NT2/D1 (cell line): ENCODE measurements at regions not wholly inside any gene's neighbourhood (a gene's known extent, or its start where the extent isn't known, plus 50 kb on each side); places are given as distances from the start of the nearest gene placed in this dataset.

Experiments used
- DNase-seq: peaks from one replicate; pipeline ENCODE4 v3.0.0-alpha.2; 2011; ENCODE audit warnings: low read depth, low spot score
- H3K27me3 ChIP-seq: 2 replicates; pipeline ENCODE4 v1.6.0; 2011; ENCODE audit warnings: mild to moderate bottlenecking; ENCODE audit not compliant: insufficient read length, insufficient read depth
- H3K36me3 ChIP-seq: 2 replicates; pipeline ENCODE4 v1.6.1; 2011; ENCODE audit warnings: mild to moderate bottlenecking, low read length, mixed read lengths; ENCODE audit not compliant: insufficient read depth, insufficient read length
- H3K4me1 ChIP-seq: 2 replicates; pipeline ENCODE4 v1.5.1; 2011; ENCODE audit not compliant: insufficient read depth, insufficient read length
- H3K4me3 ChIP-seq: 2 replicates; pipeline ENCODE4 v1.5.1; 2011; ENCODE audit warnings: low read depth; ENCODE audit not compliant: insufficient read length
- H3K9ac ChIP-seq: 2 replicates; pipeline ENCODE4 v1.6.0; 2011; ENCODE audit warnings: low read depth; ENCODE audit not compliant: insufficient read length
- H3K9me3 ChIP-seq: 2 replicates; pipeline ENCODE4 v1.5.1; 2011; ENCODE audit warnings: mild to moderate bottlenecking, low read length; ENCODE audit not compliant: insufficient read depth
- SUZ12 ChIP-seq: IDR thresholded peaks from 2 replicates; pipeline ENCODE4 v1.6.1; 2011; ENCODE audit not compliant: insufficient read length, insufficient read depth; ENCODE audit errors: extremely low read depth
- YY1 ChIP-seq: IDR thresholded peaks from 2 replicates; pipeline ENCODE4 v1.6.1; 2011; ENCODE audit not compliant: insufficient read length, insufficient read depth
- ZNF274 ChIP-seq: IDR thresholded peaks from 2 replicates; pipeline ENCODE4 v1.6.1; 2011; ENCODE audit warnings: mild to moderate bottlenecking, low read depth, low read length

DNA sequence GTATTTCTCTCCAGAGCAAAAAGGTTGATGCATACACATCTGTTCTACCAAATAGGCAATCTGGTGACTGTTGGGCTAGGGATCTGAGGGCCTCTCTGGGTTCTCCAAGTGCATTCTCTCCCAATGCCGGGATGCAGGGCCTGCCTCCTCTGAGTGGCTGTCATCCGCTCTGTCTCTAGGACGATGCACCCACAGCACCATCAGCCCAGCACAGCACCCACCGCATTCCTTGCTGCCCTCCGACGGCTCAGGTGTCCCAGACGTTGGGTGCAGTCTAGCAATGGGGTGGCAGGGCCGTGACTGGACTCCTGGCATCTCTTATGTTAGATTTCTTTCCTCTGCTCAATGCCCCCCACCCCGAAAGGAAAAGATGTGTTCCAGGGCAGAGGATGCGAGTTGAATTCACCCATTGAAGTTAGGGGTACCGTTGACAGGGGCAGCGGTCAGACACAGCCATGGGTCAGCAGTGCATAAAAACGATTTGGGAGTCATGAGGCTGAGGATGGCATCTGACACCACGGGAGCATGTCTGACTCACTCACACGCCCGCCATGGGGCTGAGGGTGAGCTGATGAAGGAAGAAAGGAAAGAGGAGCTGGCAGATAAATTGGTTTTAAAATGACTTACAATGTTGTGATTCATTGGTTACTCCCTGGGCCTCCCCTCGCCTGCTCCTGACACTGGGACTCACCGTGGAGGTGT lies 93.2 kb upstream of the C14orf180 start:
- Histone ChIP-seq H3K36me3 (no peaks in the 10 kb centered on the region), H3K9me3 (peaks cover 8% of the 10 kb centered on the region; the same call in 1 of the 2 replicates), H3K9ac (no peak overlapping the region), H3K27me3 (no peaks in the 10 kb centered on the region), H3K4me3 (no peak overlapping the region), H3K4me1 (no peaks in the 10 kb centered on the region)
- TF ChIP-seq ZNF274 (no peak), YY1 (no peak), SUZ12 (no peak)
- DNase-seq: no peak

DNA sequence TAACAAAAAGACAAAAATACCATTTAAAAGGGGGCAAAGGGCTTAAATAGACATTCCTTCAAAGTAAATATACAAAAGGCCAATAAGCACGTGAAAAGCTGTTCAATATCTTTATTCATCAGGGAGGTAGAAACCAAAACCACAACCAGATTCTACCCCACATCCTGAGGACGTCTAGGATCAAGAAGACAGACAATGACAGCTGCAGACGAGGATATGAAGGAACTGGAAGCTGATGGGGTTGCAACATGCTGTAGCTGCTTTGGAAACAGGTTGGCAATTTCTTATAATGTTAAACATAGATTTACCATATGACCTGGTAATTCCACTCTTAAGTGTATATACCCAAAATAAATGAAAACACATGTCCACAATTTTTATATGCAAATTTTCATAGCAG lies 85.1 kb upstream of the C14orf180 start:
- Histone ChIP-seq H3K4me1 (no peaks in the 10 kb centered on the region), H3K4me3 (no peak overlapping the region), H3K36me3 (no peaks in the 10 kb centered on the region), H3K27me3 (peaks cover under 1% of the 10 kb centered on the region), H3K9me3 (no peaks in the 10 kb centered on the region; the same call in 1 of the 2 replicates), H3K9ac (no peak overlapping the region)
- no peak for DNase-seq
- no peak for TF ChIP-seq ZNF274

DNA sequence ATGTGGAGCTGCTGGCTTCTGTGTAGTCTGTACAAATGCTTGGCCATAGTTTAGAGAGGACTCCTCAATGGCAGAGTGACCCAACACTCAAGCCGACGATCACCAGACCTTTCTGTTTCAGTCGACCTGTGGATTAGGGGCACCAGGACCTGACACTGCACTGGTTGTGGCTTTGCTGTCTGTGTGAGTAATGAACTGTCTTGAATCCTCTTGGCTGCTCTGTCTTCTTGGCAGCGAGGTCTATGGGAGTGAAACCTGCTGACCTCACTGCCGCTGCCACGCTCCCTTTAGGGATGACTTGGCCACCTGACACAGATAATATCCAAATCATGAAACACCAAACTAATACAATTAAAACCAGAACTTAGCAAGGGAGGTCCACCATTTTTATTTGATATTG lies 83.5 kb upstream of the C14orf180 start:
- no peak overlapping the region for H3K9ac ChIP-seq
- H3K4me3 ChIP-seq: no peak overlapping the region
- no peak for TF ChIP-seq YY1
- TF ChIP-seq SUZ12: no peak
- TF ChIP-seq ZNF274: no peak
- H3K4me1 ChIP-seq: no peaks in the 10 kb centered on the region
- peaks cover 6% of the 10 kb centered on the region for H3K27me3 ChIP-seq
- H3K36me3 ChIP-seq: no peaks in the 10 kb centered on the region
- no peaks in the 10 kb centered on the region; the same call in 1 of the 2 replicates for H3K9me3 ChIP-seq
- DNase-seq: no peak

DNA sequence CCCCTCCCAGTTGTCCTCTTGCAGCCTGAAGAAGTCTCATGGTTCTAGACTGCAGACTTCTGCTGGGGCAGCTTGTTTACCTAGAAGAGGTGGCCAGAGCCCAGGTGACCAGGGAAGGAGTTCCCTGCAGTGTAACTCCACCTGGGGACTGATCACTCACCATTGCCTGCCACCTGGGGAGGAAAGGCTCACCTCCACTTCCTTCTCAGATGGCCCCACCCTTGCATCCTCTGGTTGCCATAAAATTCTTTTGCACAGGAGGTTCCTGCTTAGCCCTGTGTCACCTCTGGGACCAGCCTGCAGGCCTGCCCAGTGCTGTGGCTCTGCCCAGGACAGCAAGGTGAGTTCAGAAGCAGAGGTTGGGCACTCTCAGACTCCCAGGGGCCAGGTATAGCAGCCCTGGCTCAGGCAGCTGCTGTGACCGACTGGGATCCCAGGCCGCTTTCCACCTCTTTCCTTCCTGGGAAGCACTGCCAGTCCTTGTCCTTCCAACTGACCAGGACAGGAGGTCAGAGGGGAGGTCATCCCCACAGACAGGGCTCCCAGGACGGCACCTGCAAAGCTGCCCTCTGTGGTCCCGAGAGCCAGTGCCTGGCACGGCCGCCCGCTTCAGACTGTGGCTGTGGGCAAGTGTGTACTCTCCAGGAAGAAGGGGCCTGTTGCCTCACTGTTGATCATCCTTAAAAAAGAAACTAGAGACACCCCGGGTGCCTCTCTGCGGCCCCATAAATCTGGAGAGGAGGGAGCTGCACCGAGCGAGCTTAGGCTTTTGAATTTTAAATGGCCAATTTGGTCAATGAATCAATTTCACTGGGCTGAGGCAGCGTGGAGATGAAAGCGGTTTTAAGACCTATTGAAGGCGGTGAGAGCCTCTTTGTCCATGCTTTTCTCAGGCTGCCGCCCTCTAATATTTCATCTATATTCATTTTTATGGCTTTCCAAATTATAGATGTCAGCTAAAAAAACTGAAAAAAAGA lies 79.5 kb upstream of the C14orf180 start:
- Histone ChIP-seq H3K9me3 (peaks cover 13% of the 10 kb centered on the region), H3K4me1 (no peaks in the 10 kb centered on the region), H3K9ac (no peak overlapping the region), H3K27me3 (peaks cover 6% of the 10 kb centered on the region), H3K4me3 (no peak overlapping the region), H3K36me3 (no peaks in the 10 kb centered on the region)
- DNase-seq: no peak
- TF ChIP-seq ZNF274 (no peak), YY1 (no peak), SUZ12 (no peak)

DNA sequence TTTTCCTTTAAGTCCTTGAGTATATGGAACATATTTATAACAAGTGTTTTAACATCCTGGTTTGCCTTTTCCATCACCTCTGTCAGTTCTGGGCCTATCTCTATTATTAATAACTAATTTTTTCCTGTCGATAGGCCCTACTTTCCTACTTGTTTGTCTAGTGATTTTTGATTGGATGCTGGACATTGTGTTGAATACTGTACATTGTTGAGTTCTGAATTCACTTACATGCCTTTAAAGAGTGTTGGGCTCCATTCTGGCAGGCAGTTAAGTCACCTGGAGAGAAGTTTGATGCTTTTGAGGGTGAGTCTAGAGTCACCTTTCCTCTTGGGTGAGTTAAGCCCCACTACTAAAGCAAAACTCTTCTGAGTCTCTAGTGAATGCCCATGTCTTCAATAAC lies 77.5 kb upstream of the C14orf180 start:
- no peaks in the 10 kb centered on the region for H3K36me3 ChIP-seq
- DNase-seq: no peak
- no peak overlapping the region for H3K4me3 ChIP-seq
- H3K9ac ChIP-seq: no peak overlapping the region
- H3K4me1 ChIP-seq: no peaks in the 10 kb centered on the region
- peaks cover 13% of the 10 kb centered on the region for H3K9me3 ChIP-seq
- peaks cover 6% of the 10 kb centered on the region for H3K27me3 ChIP-seq
- TF ChIP-seq SUZ12 (no peak), ZNF274 (no peak), YY1 (no peak)

DNA sequence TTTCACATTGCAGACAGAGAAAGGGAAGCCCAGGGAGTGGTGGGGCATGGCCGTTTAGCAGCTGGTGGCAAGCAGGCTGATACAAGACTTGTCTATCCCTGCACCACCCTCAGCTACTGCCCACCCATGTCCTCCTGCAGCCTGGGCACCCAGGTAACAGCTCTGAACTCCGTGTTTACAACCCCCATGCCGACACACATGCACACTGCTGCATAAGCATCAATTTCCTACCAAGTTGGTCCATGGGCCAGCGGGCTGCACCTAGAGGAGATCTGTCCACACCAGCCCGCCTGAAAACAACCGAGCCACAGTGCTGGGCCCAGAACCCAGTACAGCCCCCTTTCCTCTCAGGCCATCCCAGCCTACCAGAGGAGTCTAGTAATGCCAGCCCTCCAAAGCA lies 75.9 kb upstream of the C14orf180 start:
- no peak for DNase-seq
- H3K4me1 ChIP-seq: no peaks in the 10 kb centered on the region
- H3K4me3 ChIP-seq: no peak overlapping the region
- peaks cover 22% of the 10 kb centered on the region for H3K9me3 ChIP-seq
- H3K36me3 ChIP-seq: no peaks in the 10 kb centered on the region
- no peak overlapping the region for H3K9ac ChIP-seq
- peaks cover 6% of the 10 kb centered on the region for H3K27me3 ChIP-seq
- TF ChIP-seq SUZ12: no peak
- TF ChIP-seq YY1: no peak
- TF ChIP-seq ZNF274: no peak

DNA sequence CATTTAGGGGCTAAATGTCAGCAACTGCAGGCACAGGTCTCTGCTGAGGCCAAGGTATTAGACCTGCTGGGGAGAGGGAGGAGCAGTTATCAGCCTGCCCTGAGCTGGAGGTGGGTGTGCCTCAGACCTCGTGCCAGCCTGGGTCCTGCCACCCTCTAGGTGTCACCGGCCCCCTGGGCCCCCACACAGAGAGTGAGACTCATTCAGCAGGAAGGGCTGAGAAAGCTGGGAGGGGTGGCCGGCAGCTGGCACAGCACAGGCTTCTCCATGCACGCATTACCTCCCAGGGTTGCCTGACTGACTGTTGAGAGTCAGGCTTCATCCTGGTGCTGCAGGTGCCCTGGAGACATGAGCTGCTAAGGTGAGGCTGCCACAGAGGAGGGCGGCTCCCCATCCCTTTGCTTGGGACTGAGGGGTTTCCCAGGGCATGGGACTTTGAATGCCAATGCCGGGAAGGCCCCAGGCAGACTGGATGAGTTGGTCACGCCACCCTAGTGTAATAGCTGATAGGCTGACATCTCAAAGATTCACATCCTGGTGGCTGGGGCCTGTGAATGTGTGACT lies 75.3 kb upstream of the C14orf180 start:
- no peaks in the 10 kb centered on the region for H3K36me3 ChIP-seq
- DNase-seq: no peak
- peaks cover 6% of the 10 kb centered on the region for H3K27me3 ChIP-seq
- H3K4me3 ChIP-seq: no peak overlapping the region
- peaks cover 22% of the 10 kb centered on the region for H3K9me3 ChIP-seq
- H3K9ac ChIP-seq: no peak overlapping the region
- TF ChIP-seq SUZ12 (no peak), ZNF274 (no peak), YY1 (no peak)
- H3K4me1 ChIP-seq: no peaks in the 10 kb centered on the region
